Fibroblast of lung (primary cell): ENCODE measurements at regions not wholly inside any gene's neighbourhood (a gene's known extent, or its start where the extent isn't known, plus 50 kb on each side); places are given as distances from the start of the nearest gene placed in this dataset.

Experiments
- DNase-seq, 2 donors: peaks; one replicate each; pipeline versions ENCODE4 v3.0.0 to v3.0.0-alpha.2; 2010; ENCODE audit warnings: low read depth in 2 of 2
- H2AFZ ChIP-seq: 2 replicates; pipeline ENCODE4 v1.5.1; 2012; ENCODE audit warnings: low read length, control low read depth, inconsistent platforms
- H3K27ac ChIP-seq: 2 replicates; pipeline ENCODE4 v1.5.1; 2011; ENCODE audit warnings: low read length, control low read depth; ENCODE audit not compliant: insufficient read depth
- H3K27me3 ChIP-seq: 2 replicates; pipeline ENCODE4 v1.5.1; 2011; ENCODE audit warnings: mild to moderate bottlenecking, low read length; ENCODE audit not compliant: control insufficient read depth, insufficient read depth
- H3K36me3 ChIP-seq: 2 replicates; pipeline ENCODE4 v1.5.1; 2011; ENCODE audit warnings: low read length; ENCODE audit not compliant: control insufficient read depth, insufficient read depth
- H3K4me1 ChIP-seq: 2 replicates; pipeline ENCODE4 v1.5.1; 2011; ENCODE audit warnings: low read length; ENCODE audit not compliant: control insufficient read depth, insufficient read depth; ENCODE audit errors: extremely low read depth
- H3K4me2 ChIP-seq: 2 replicates; pipeline ENCODE4 v1.5.1; 2011; ENCODE audit warnings: low read length, control low read depth; ENCODE audit not compliant: insufficient read depth; ENCODE audit errors: extremely low read depth
- H3K4me3 ChIP-seq, 4 experiments: fragments of 200-600 bp in 1 of 4; sonication (generic) in 1 of 4; replicated peaks in 1 of 4; 2 replicates each; pipeline ENCODE4 v1.5.1; 2011 to 2016; ENCODE audit warnings: low read length in 4 of 4, low read depth in 3 of 4, mild to moderate bottlenecking in 3 of 4, control low read depth in 2 of 4, inconsistent platforms in 1 of 4, mixed read lengths in 1 of 4; ENCODE audit not compliant: insufficient read depth in 1 of 4; ENCODE audit errors: control extremely low read depth in 1 of 4
- H3K79me2 ChIP-seq: 2 replicates; pipeline ENCODE4 v1.5.1; 2012; ENCODE audit warnings: mild to moderate bottlenecking, low read length, inconsistent platforms; ENCODE audit not compliant: control insufficient read depth, insufficient read depth
- H3K9ac ChIP-seq: 2 replicates; pipeline ENCODE4 v1.5.1; 2011; ENCODE audit warnings: mild to moderate bottlenecking, low read length, control low read depth; ENCODE audit not compliant: insufficient read depth
- H3K9me3 ChIP-seq: 2 replicates; pipeline ENCODE4 v1.5.1; 2012; ENCODE audit warnings: low read depth, low read length; ENCODE audit not compliant: control insufficient read depth, insufficient read depth
- H4K20me1 ChIP-seq: 2 replicates; pipeline ENCODE4 v1.5.1; 2011; ENCODE audit warnings: low read length; ENCODE audit not compliant: control insufficient read depth, insufficient read depth; ENCODE audit errors: extremely low read depth
- EZH2 ChIP-seq: IDR thresholded peaks from 2 replicates; pipeline ENCODE4 v1.5.1; 2012; ENCODE audit warnings: low read length, control low read depth, mild to moderate bottlenecking; ENCODE audit errors: missing control alignments
- TF ChIP-seq, protein P1 (sequence below), 2 donors: IDR thresholded peaks in 1 of 2; conservative IDR thresholded peaks in 1 of 2; 1 replicate in 1 of 2; 2 replicates in 1 of 2; pipeline ENCODE4 v1.5.1; 2011 to 2012; ENCODE audit warnings: low read length in 2 of 2, control low read depth in 1 of 2, inconsistent platforms in 1 of 2, low read depth in 1 of 2, mild to moderate bottlenecking in 1 of 2

GRCh38 chr1:232131715-232132391 lies 498.1 kb downstream of the SIPA1L2 start:
- Histone ChIP-seq H3K27me3 (no peaks in the 10 kb centered on the region), H3K36me3 (no peaks in the 10 kb centered on the region), H2AFZ (no peak overlapping the region), H3K4me1 (no peaks in the 10 kb centered on the region), H3K4me2 (no peak overlapping the region), H4K20me1 (no peaks in the 10 kb centered on the region), H3K9ac (no peak overlapping the region), H3K9me3 (no peaks in the 10 kb centered on the region), H3K79me2 (no peaks in the 10 kb centered on the region), H3K4me3 (no peak overlapping the region), H3K27ac (no peak overlapping the region)
- TF ChIP-seq EZH2: no peak
- TF ChIP-seq, protein P1, sequence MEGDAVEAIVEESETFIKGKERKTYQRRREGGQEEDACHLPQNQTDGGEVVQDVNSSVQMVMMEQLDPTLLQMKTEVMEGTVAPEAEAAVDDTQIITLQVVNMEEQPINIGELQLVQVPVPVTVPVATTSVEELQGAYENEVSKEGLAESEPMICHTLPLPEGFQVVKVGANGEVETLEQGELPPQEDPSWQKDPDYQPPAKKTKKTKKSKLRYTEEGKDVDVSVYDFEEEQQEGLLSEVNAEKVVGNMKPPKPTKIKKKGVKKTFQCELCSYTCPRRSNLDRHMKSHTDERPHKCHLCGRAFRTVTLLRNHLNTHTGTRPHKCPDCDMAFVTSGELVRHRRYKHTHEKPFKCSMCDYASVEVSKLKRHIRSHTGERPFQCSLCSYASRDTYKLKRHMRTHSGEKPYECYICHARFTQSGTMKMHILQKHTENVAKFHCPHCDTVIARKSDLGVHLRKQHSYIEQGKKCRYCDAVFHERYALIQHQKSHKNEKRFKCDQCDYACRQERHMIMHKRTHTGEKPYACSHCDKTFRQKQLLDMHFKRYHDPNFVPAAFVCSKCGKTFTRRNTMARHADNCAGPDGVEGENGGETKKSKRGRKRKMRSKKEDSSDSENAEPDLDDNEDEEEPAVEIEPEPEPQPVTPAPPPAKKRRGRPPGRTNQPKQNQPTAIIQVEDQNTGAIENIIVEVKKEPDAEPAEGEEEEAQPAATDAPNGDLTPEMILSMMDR (conservative IDR thresholded peaks at IDR 0.05 in 1 of 2, IDR thresholded peaks at IDR 0.05 in 1 of 2; ENCODE audit: low read depth in 1 of 2, low read length in 2 of 2): no peak
- DNase-seq: no peak

GRCh38 chr1:232130815-232131480 lies 499.0 kb downstream of the SIPA1L2 start:
- H3K4me1 ChIP-seq: no peaks in the 10 kb centered on the region
- DNase-seq: no peak
- H3K4me2 ChIP-seq: no peak overlapping the region
- H3K79me2 ChIP-seq: no peaks in the 10 kb centered on the region
- no peak overlapping the region for H3K4me3 ChIP-seq
- H2AFZ ChIP-seq: no peak overlapping the region
- no peaks in the 10 kb centered on the region for H3K36me3 ChIP-seq
- no peaks in the 10 kb centered on the region for H3K9me3 ChIP-seq
- no peaks in the 10 kb centered on the region for H3K27me3 ChIP-seq
- H3K9ac ChIP-seq: no peak overlapping the region
- TF ChIP-seq EZH2: no peak
- TF ChIP-seq, protein P1 (conservative IDR thresholded peaks at IDR 0.05 in 1 of 2, IDR thresholded peaks at IDR 0.05 in 1 of 2; ENCODE audit: low read depth in 1 of 2, low read length in 2 of 2): no peak
- H3K27ac ChIP-seq: no peak overlapping the region
- H4K20me1 ChIP-seq: no peaks in the 10 kb centered on the region

DNA sequence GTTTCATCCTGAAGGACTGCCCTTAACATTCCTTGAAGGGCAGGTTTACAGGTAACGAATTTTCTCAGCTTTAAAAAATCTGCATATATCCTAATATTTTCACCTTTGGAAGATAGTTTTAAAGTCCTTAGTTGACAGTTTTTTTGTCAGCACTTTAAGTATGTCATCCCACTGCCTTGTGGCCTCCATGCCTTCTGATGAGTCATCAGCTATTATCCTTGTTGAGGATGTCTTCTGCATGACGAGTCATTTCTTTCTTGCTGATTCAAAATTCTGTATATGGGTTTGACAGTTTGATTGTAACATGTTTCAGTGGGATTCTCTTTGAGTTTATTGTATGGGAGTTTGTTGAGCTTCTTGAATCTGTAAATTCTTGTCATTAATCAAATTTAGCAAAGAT lies 500.6 kb downstream of the DISC1 start:
- no peak overlapping the region for H3K4me2 ChIP-seq
- no peak overlapping the region for H3K9ac ChIP-seq
- no peaks in the 10 kb centered on the region for H3K4me1 ChIP-seq
- H2AFZ ChIP-seq: no peak overlapping the region
- TF ChIP-seq EZH2: no peak
- TF ChIP-seq, protein P1 (conservative IDR thresholded peaks at IDR 0.05 in 1 of 2, IDR thresholded peaks at IDR 0.05 in 1 of 2; ENCODE audit: low read depth in 1 of 2, low read length in 2 of 2): no peak
- H3K9me3 ChIP-seq: no peaks in the 10 kb centered on the region
- H4K20me1 ChIP-seq: no peaks in the 10 kb centered on the region
- peak; percentile 72 to 89 for DNase-seq
- no peaks in the 10 kb centered on the region for H3K79me2 ChIP-seq
- H3K4me3 ChIP-seq: no peak overlapping the region
- H3K27me3 ChIP-seq: no peaks in the 10 kb centered on the region
- H3K36me3 ChIP-seq: no peaks in the 10 kb centered on the region
- no peak overlapping the region for H3K27ac ChIP-seq
